ENCODE measurements at regions not wholly inside any gene's neighbourhood (a gene's known extent, or its start where the extent isn't known, plus 50 kb on each side); places are given as distances from the start of the nearest gene placed in this dataset.

- no peak for TF ChIP-seq CTCF (IDR thresholded peaks at IDR 0.05 in 8 of 11, conservative IDR thresholded peaks at IDR 0.05 in 3 of 11)
- TF ChIP-seq POLR2A (IDR thresholded peaks at IDR 0.05) = no peak
- no peak for TF ChIP-seq POLR2AphosphoS5 (IDR thresholded peaks at IDR 0.05)
Measured at GRCh38 chr6:40252531-40253258, 318.4 kb upstream of the MOCS1 start.
